ENCODE measurements at regions not wholly inside any gene's neighbourhood (a gene's known extent, or its start where the extent isn't known, plus 50 kb on each side); places are given as distances from the start of the nearest gene placed in this dataset.
"Not testable (repeated sequence)": the region's sequence is repeated elsewhere in the genome, so short reads cannot be mapped to it uniquely, and the experiment has no call there.

DNA sequence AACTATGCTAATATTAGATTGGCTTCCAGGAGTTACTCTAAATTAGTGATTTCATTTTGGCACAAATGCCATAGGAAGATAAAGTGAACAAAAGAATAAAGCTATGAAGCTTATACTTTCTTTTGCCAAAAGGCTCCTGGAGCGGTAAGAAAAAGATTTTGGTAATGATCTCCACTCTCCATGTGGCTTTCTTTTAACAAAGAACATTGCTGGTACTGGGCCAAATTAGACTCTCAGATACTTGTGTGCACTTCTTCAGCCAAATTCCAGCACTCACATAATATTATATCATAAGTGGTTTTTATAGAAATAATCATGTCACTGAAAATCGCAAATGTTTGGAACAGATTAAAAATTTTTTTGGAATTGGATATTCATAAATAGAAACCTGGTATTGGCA is 142.4 kb upstream of the FGF13 start:
- Mint-ChIP-seq H3K36me3 (ENCODE audit: low read depth, unreplicated experiment) (no peaks in the 10 kb centered on the region), H3K27ac (ENCODE audit: unreplicated experiment) (no peak overlapping the region), H3K27me3 (ENCODE audit: unreplicated experiment) (no peaks in the 10 kb centered on the region), H3K4me3 (ENCODE audit: unreplicated experiment) (no peak overlapping the region), H3K9me3 (ENCODE audit: unreplicated experiment) (no peaks in the 10 kb centered on the region), H3K4me1 (ENCODE audit: unreplicated experiment) (peaks cover 4% of the 10 kb centered on the region)
- DNase-seq (ENCODE audit: low spot score) = no peak
- TF ChIP-seq, protein P1, sequence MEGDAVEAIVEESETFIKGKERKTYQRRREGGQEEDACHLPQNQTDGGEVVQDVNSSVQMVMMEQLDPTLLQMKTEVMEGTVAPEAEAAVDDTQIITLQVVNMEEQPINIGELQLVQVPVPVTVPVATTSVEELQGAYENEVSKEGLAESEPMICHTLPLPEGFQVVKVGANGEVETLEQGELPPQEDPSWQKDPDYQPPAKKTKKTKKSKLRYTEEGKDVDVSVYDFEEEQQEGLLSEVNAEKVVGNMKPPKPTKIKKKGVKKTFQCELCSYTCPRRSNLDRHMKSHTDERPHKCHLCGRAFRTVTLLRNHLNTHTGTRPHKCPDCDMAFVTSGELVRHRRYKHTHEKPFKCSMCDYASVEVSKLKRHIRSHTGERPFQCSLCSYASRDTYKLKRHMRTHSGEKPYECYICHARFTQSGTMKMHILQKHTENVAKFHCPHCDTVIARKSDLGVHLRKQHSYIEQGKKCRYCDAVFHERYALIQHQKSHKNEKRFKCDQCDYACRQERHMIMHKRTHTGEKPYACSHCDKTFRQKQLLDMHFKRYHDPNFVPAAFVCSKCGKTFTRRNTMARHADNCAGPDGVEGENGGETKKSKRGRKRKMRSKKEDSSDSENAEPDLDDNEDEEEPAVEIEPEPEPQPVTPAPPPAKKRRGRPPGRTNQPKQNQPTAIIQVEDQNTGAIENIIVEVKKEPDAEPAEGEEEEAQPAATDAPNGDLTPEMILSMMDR (IDR thresholded peaks at IDR 0.05; ENCODE audit: unreplicated experiment) = no peak

DNA sequence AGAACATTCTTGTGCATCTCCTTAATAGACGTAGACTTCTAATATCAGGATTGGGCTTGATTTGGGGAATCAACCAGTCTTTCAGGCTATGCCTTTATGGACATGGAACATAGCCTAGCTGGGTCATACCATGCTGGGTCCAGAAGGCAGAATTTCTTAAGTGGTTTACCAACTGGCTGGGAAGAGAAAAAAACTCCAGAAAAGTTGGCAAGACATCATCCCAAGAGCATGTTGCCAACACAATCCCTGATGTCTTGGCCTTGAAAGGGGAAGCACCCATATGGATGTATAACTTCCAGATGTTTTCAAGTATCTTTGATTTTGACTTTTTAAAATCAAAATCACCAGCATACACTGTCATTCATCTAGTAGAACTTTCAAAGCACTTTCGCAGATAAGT is 138.0 kb upstream of the FGF13 start:
- peaks cover 4% of the 10 kb centered on the region for H3K4me1 Mint-ChIP-seq (ENCODE audit: unreplicated experiment)
- H3K27ac Mint-ChIP-seq (ENCODE audit: unreplicated experiment) = no peak overlapping the region
- TF ChIP-seq, protein P1 (IDR thresholded peaks at IDR 0.05; ENCODE audit: unreplicated experiment) = no peak
- H3K27me3 Mint-ChIP-seq (ENCODE audit: unreplicated experiment) = no peaks in the 10 kb centered on the region
- H3K36me3 Mint-ChIP-seq (ENCODE audit: low read depth, unreplicated experiment) = no peaks in the 10 kb centered on the region
- DNase-seq (ENCODE audit: low spot score) = no peak
- H3K9me3 Mint-ChIP-seq (ENCODE audit: unreplicated experiment) = no peaks in the 10 kb centered on the region
- no peak overlapping the region for H3K4me3 Mint-ChIP-seq (ENCODE audit: unreplicated experiment)

DNA sequence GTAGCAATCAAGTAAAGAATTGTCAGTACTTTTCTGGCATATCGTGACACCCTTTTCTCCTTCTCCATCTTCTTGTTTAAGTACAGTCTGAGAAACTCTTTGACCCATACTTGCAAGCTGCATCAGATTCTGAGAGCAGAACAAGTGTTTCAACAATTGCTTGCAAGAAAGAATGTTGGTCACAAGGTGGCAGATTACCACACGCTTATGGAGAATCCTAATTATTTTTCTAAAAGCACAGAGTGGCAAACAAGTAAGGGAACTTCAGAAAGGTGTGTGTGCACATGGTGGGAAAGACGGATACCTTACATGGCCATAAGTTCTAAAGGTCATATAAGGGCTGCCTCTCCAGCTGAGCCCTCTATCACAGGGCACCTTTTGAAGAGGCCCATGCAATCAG is 136.4 kb upstream of the FGF13 start:
- no peaks in the 10 kb centered on the region for H3K9me3 Mint-ChIP-seq (ENCODE audit: unreplicated experiment)
- H3K4me3 Mint-ChIP-seq (ENCODE audit: unreplicated experiment) = no peak overlapping the region
- H3K27me3 Mint-ChIP-seq (ENCODE audit: unreplicated experiment) = no peaks in the 10 kb centered on the region
- H3K27ac Mint-ChIP-seq (ENCODE audit: unreplicated experiment) = no peak overlapping the region
- TF ChIP-seq, protein P1 (IDR thresholded peaks at IDR 0.05; ENCODE audit: unreplicated experiment) = no peak
- no peaks in the 10 kb centered on the region for H3K4me1 Mint-ChIP-seq (ENCODE audit: unreplicated experiment)
- H3K36me3 Mint-ChIP-seq (ENCODE audit: low read depth, unreplicated experiment) = no peaks in the 10 kb centered on the region
- no peak for DNase-seq (ENCODE audit: low spot score)

DNA sequence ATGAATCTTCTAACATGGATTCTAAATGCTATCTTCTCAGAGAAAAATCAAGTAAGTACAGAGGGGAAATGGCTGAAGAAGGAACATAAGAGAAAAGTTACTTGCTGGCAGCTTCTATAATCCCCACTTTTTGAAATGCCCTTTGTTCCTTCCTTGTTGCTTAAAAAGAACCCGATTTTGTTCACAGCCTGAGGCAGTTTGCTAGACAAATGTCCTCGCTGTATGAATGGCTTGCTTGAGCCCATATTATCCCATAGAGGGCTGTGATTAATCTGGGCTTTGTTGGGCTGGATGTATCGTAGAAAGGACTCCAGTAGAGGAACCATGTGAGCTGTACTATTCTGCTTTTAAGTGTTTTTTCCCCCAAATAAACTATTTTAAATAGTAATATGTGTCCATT is 134.3 kb upstream of the FGF13 start:
- H3K27me3 Mint-ChIP-seq (ENCODE audit: unreplicated experiment) = no peaks in the 10 kb centered on the region
- TF ChIP-seq, protein P1 (IDR thresholded peaks at IDR 0.05; ENCODE audit: unreplicated experiment) = no peak
- H3K9me3 Mint-ChIP-seq (ENCODE audit: unreplicated experiment) = no peaks in the 10 kb centered on the region
- no peaks in the 10 kb centered on the region for H3K4me1 Mint-ChIP-seq (ENCODE audit: unreplicated experiment)
- no peaks in the 10 kb centered on the region for H3K36me3 Mint-ChIP-seq (ENCODE audit: low read depth, unreplicated experiment)
- no peak for DNase-seq (ENCODE audit: low spot score)
- H3K4me3 Mint-ChIP-seq (ENCODE audit: unreplicated experiment) = no peak overlapping the region
- H3K27ac Mint-ChIP-seq (ENCODE audit: unreplicated experiment) = no peak overlapping the region

DNA sequence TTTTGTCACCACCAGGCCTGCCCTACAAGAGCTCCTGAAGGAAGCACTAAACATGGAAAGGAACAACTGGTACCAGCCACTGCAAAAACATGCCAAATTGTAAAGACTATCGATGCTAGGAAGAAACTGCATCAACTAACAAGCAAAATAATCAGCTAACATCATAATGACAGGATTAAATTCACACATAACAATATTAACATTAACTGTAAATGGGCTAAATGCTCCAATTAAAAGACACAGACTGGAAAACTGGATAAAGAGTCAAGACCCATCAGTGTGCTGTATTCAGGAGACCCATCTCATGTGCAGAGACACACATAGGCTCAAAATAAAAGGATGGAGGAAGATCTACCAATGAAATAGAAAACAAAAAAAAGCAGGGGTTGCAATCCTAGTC is 95.9 kb upstream of the FGF13 start:
- not testable (repeated sequence) for DNase-seq (ENCODE audit: low spot score); H3K27me3 Mint-ChIP-seq (ENCODE audit: unreplicated experiment); H3K4me1 Mint-ChIP-seq (ENCODE audit: unreplicated experiment); H3K9me3 Mint-ChIP-seq (ENCODE audit: unreplicated experiment); H3K4me3 Mint-ChIP-seq (ENCODE audit: unreplicated experiment); H3K36me3 Mint-ChIP-seq (ENCODE audit: low read depth, unreplicated experiment); H3K27ac Mint-ChIP-seq (ENCODE audit: unreplicated experiment)

DNA sequence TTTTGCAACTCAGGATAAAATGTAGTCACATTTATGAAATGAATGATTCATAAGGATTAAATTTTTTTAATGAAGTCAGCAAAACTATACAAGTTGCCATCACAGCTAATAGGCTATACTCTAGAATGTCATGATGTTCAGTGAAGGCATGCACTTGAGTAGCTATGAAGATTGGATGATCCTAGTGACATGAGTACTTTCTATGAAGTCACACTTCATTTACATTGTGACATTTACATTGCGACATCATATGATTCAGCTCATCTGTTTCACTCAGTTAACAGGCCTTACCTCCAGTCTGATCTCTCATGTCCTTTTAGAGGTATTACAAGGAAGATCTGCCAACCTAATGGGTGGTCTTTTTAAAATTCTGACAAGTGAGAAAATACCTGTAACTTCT is 82.7 kb upstream of the FGF13 start:
- Mint-ChIP-seq H3K9me3 (ENCODE audit: unreplicated experiment) (no peaks in the 10 kb centered on the region), H3K4me3 (ENCODE audit: unreplicated experiment) (no peak overlapping the region), H3K4me1 (ENCODE audit: unreplicated experiment) (no peaks in the 10 kb centered on the region), H3K27me3 (ENCODE audit: unreplicated experiment) (no peaks in the 10 kb centered on the region), H3K27ac (ENCODE audit: unreplicated experiment) (no peak overlapping the region), H3K36me3 (ENCODE audit: low read depth, unreplicated experiment) (no peaks in the 10 kb centered on the region)
- DNase-seq (ENCODE audit: low spot score) = no peak
- TF ChIP-seq, protein P1 (IDR thresholded peaks at IDR 0.05; ENCODE audit: unreplicated experiment) = no peak
